Dermis blood vessel endothelial cell (primary cell): ENCODE measurements at regions not wholly inside any gene's neighbourhood (a gene's known extent, or its start where the extent isn't known, plus 50 kb on each side); places are given as distances from the start of the nearest gene placed in this dataset.
"Not testable (repeated sequence)": the region's sequence is repeated elsewhere in the genome, so short reads cannot be mapped to it uniquely, and the experiment has no call there.

Source experiments
- DNase-seq: peaks from one replicate; pipeline ENCODE4 v3.0.0; 2010

- DNase-seq, result no peak
Observed at GRCh38 chr6:81455641-81456040, 296.8 kb downstream of the TENT5A start.

- no peak for DNase-seq
Observed at GRCh38 chr6:81451787-81452186, 300.7 kb downstream of the TENT5A start.

- DNase-seq, result no peak
Observed at GRCh38 chr6:81450180-81450579, 302.3 kb downstream of the TENT5A start.

DNA sequence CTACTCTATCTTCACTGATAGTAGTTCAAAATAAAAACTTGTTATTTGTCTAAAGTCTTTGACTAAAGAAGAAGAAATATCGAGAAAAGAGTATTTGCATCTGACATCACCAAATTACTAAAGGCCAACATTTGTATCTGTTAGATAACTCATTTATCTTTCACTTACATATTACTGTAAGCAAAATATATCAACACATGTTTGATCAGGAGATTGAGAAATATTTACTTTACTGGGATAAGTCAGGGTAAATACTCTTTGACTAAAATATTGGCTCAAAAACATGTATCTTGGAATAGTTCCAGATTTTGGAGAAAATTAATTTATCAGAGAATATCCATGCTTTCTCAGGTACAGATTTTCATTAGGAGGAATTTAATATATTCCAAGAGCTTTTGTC is 306.0 kb downstream of the TENT5A start:
- DNase-seq, result no peak

DNA sequence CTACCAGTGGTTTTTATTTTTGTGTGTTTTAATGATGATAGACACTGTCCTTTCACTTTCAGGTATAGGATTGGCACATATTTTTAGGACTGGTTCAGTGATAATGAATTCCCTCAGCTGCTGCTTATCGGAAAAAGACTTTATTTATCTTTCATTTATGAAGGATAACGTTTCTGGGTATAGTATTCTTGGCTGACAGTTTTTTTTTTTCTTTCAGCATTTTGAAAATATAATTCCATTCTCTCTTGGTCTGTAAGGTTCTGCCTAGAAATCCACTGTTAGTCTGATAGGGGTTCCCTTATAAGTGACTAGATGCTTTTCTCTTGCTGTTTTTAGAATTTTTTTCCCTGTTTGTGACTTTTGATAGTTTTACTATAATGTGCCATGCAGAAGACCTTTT is 313.1 kb downstream of the TENT5A start:
- no peak for DNase-seq

DNA sequence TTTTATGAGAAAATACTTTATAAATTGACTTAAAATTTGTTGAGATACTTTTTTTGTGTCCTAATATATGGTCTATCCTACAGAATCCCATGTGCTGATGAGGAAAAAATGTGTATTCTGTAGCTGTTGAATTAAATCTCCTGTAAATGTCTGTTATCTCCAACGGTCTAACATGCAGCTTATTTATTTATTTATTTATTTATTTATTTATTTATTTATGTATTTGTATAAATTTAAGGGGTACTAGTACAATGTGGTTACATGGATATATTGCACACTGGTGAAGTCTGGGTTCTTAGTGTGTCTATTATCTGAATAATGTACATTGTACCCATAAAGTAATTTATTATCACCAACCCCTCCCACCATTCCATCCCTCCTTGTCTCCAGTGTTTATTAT is 315.5 kb downstream of the TENT5A start:
- no peak for DNase-seq

- no peak for DNase-seq
Observed at GRCh38 chr6:81413306-81413705, 339.2 kb downstream of the TENT5A start.

GRCh38 chr6:81401970-81402690 is 350.4 kb downstream of the TENT5A start:
- no peak for DNase-seq

- DNase-seq, result no peak
Observed at GRCh38 chr6:81396916-81397315, 355.6 kb downstream of the TENT5A start.

- DNase-seq, result no peak
Observed at GRCh38 chr6:81387163-81387562, 365.3 kb downstream of the TENT5A start.

- no peak for DNase-seq
Observed at GRCh38 chr6:81384921-81385320, 367.6 kb downstream of the TENT5A start.

- no peak for DNase-seq
Observed at GRCh38 chr6:81383472-81383871, 369.0 kb downstream of the TENT5A start.

GRCh38 chr6:81382852-81383251 is 369.6 kb downstream of the TENT5A start:
- DNase-seq, result no peak

DNA sequence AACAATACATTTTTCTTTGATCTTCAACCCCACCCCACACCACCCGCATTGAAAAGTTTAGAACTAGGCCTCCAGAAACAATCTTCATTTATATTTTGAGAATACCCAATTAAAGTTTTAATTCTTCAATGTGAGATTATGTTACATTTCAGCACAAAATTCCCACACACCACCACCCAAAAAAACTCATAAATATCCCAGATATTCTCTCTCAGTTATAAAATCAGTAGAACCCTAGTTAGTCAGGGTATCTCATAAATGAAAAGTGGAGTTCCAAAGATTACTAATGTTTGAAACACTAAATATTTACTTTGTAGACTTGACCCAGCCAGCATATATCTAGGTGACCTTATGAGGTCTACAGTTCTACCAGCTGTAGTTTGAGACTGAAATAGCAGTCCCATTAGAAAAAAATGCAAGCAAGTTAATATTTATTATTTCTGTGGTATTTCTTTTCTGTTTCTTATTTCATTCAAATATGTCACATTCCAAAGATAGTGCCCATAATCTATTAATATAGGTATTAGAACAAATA is 371.0 kb downstream of the TENT5A start:
- DNase-seq, result no peak

DNA sequence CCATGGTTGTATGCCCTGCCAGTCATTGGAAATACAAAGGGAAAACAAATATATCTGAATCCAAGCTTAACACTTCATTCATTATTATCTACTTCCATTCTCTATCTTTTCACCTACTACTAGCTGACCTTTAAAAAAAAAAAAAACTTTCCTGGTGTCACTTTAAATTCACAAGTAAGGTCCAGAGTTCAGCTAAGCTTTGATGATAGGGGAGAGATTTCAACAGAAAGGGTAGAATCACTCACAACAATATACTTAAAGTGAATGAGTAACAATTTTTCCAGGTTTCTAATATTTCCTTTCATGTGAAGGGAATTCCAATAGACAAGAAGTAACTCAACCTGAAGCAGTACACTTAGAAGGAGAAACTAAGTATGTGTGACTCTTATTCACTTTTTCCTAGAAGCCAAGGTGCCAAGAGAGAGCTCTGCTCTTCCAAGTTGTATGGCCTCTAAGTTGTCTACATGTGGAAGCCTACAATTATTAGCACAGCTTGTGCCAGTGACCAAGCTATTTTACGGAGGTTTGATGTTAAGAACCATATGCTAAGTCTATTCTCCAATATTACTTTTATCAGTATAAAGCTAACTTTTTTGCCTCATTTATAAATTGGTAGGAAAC is 371.7 kb downstream of the TENT5A start:
- DNase-seq, result no peak

GRCh38 chr6:81376745-81377144 is 375.7 kb downstream of the TENT5A start:
- no peak for DNase-seq

DNA sequence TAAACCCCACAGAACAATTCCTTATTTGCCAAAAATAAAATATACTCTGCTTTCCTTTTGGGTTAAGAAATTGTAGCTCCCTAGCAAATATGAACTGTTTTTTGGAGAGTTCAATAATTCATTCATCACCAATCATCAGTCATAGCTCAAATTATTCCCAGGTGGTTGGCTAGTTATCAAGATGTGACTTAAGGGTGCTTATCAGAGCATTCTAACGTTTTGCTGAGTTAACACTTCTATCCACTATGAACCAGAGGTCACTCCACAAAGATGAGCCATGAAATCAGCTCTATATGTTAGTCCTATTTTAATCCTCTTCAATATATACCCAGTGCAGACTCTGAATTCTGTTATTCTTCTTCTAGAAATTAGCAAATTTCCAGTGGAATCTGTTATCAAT is 379.1 kb downstream of the TENT5A start:
- DNase-seq, result no peak

DNA sequence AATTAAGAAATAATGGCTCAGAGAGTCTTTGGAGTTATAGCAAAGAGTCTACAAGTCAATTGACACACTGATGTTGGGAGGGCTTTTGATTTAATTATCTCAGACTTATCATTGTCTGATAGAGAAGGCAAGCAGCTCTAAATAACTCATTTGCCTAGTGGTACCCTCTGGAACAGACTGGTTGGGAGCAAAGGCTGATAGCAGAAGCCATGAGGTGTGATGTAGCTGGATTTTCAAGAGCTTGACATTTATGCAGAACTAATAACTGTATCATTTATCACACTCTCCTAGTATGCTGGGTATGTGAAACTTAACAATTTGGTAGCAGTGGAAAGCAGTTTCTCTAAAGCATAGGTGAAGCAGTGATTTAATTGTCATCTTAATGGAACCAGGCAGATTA is 380.6 kb downstream of the TENT5A start:
- no peak for DNase-seq

GRCh38 chr6:81366972-81367371 is 385.5 kb downstream of the TENT5A start:
- no peak for DNase-seq

DNA sequence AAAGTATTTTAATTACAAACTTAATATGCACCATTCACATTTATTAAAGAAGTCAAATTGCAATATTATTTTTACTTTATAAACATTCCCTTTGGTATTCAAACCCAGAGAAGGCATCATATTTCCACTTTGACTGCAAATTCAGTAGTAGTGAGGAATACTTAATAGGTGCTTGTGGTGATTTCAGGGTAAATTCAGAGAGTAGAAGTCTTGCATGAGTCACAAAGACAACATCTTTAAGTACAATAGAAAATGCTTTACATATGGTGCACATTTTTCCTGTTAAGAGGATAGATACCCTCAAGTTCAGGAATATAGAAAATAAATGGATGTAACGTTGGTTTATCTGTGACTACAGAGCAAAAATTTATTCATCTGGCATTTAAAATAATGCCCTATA is 390.2 kb downstream of the TENT5A start:
- DNase-seq, result no peak

DNA sequence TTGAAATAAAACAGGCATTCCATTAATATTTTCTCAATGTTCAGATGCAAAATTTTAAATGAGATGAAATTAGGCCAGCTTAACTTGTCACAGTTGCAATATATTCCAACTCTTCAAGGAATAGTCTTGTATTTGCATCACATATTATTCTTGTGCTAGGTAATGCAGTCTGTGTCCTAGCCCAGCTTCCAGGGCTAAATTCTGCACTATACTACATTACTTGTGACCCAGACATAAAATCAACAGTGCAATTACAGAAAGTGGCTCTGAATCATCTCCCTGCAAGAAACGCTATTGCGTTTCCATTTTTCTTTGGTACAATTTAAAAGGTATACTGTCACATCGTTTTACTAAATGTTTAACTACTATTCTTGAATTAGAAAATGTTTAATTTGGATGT is 399.2 kb downstream of the TENT5A start:
- DNase-seq, result no peak

DNA sequence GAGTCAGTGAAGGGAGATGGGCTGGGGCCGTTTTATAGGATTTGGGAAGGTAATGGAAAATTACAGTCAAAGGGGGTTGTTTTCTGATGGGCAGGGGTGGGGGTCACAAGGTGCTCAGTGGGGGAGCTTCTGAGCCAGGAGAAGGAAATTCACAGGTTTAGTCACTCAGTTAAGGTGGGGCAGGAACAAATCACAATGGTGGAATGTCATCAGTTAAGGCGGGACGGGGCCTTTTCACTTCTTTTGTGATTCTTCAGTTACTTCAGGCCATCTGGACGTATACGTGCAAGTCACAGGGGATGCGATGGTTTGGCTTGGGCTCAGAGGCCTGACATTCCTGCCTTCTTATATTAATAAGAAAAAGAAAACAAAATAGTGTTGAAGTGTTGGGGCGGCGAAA is 408.5 kb downstream of the TENT5A start:
- not testable (repeated sequence) for DNase-seq

DNA sequence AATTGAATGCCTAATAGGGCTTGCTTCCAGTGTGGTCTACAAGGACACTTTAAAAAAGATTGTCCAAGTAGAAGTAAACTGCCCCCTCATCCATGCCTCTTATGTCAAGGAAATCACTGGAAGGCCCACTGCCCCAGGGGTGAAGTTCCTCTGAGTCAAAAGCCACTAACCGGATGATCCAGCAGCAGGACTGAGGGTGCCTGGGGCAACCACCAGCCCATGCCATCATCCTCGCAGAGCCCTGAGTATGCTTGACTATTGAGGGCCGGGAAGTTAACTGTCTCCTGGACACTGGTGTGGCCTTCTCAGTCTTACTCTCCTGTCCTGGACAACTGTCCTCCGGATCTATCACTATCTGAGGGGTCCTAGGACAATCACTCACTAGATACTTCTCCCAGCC is 411.5 kb downstream of the TENT5A start:
- no peak for DNase-seq

DNA sequence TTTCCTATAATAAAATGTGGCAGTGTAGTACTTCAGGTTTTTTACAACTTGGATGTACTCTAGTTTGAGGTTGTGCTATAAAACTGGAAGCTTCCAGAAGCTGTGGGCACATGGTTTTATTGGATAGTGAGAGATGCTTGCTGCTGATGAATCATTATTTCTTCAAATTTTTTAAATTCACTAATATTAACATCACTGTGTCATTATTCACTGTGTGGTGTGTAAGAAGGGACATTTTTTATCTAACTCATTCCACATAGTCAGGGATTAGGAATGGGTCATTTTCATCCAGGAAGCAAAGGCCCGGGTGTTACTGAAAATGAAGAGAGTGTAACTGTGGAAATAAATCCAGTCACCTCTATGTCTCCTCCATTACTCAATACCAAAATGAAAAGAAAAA is 421.0 kb downstream of the TENT5A start:
- no peak for DNase-seq

- DNase-seq, result no peak
Observed at GRCh38 chr6:81328700-81329099, 423.8 kb downstream of the TENT5A start.
